ENCODE measurements at regions not wholly inside any gene's neighbourhood (a gene's known extent, or its start where the extent isn't known, plus 50 kb on each side); places are given as distances from the start of the nearest gene placed in this dataset.

DNA sequence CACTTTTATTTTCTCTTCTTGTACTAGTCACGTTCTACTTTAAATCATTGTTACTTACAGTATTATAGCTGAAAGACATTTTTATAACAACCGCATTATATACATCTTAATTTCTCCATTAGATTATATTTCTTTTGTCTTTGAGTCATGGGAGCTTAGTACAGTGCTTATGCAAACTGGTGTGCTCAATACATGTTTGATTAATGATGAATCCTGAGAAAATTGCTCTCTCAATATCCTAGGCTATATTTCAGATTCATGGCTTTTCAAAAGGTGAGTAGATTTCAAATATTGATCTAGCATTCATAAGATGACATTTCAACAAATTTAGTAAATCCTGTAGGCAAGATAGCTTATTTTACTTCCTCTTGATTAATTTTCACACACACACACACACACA is 102.2 kb upstream of the FST start:
- Histone ChIP-seq H3K4me2 (ENCODE audit: unreplicated experiment) (peak overlapping the region; percentile 89), H3K4me3 (no peak overlapping the region), H3K9me2 (ENCODE audit: insufficient read depth) (no peaks in the 10 kb centered on the region; the same call in 1 of the 2 replicates), H3K9me3 (ENCODE audit: low read depth) (no peaks in the 10 kb centered on the region), H3K9ac (no peak overlapping the region), H3K79me2 (ENCODE audit: insufficient read depth) (no peaks in the 10 kb centered on the region), H3F3A (ENCODE audit: insufficient read depth) (peaks cover 24% of the 10 kb centered on the region), H3K27ac (peak overlapping the region; percentile 60; the same call in 1 of the 2 replicates), H3K27me3 (replicated peaks; ENCODE audit: insufficient read depth) (no peaks in the 10 kb centered on the region), H4K20me1 (ENCODE audit: insufficient read depth) (no peaks in the 10 kb centered on the region), H3K4me1 (ENCODE audit: insufficient read depth) (peaks cover 27% of the 10 kb centered on the region), H2AFZ (no peak overlapping the region), H3K36me3 (ENCODE audit: low read depth) (no peaks in the 10 kb centered on the region)
- 91 to 93% methylated on average over 2 of the region's 2 CpGs for WGBS, 2 experiments (ENCODE audit: low coverage in 1 of 2, low lambda C conversion rate in 2 of 2, missing lambda C conversion rate in 2 of 2)
- in situ Hi-C loops (cut with MboI), result no loop called here
- no peak for TF ChIP-seq EZH2 (IDR thresholded peaks at IDR 0.05; ENCODE audit: insufficient read depth, poor library complexity, severe bottlenecking)
- no peak for DNase-seq

DNA sequence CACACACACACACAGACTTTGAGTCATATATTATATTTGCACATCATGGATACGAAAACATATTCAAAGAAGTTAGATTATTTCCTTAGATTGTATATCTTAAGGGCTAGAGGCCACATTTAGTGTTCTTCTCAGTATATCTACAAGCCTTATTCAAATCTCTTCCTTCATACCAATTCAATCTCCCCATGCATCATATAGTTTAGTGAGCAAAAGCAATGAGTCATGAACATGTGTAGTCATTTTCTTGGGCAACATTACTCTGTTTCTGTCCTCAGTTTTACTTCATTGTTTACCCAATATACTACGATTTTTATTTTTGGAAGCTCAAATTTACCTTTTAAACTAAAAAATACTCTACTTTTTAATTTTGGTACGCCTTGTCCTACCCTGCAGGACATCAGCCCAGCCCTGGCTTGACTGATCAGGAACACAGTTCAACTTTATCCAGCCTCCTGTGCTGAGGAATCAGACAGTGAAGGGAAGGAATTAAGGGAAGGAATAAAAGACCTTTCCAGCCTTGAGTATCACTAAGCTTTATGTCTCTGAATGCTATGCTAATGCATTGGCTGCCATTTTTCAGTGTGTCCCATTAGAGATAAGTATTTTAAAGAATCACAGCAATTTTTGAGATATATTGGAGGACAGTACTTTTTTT is 101.7 kb upstream of the FST start:
- peaks cover 22% of the 10 kb centered on the region for H3K4me1 ChIP-seq (ENCODE audit: insufficient read depth)
- H3K36me3 ChIP-seq (ENCODE audit: low read depth), result no peaks in the 10 kb centered on the region
- peak overlapping the region; percentile 60 for H3K27ac ChIP-seq
- 15% methylated on average over 3 of the region's 3 CpGs for WGBS, 2 experiments (ENCODE audit: low coverage in 1 of 2, low lambda C conversion rate in 2 of 2, missing lambda C conversion rate in 2 of 2)
- H3K4me2 ChIP-seq (ENCODE audit: unreplicated experiment), result peak overlapping the region; percentile 89
- in situ Hi-C loops (cut with MboI), result no loop called here
- peak overlapping the region; percentile 56 for H3K9ac ChIP-seq
- peaks cover 19% of the 10 kb centered on the region for H3F3A ChIP-seq (ENCODE audit: insufficient read depth)
- no peak for TF ChIP-seq EZH2phosphoT487 (IDR thresholded peaks at IDR 0.05; ENCODE audit: insufficient read depth, low read depth)
- TF ChIP-seq EZH2 (IDR thresholded peaks at IDR 0.05; ENCODE audit: insufficient read depth, poor library complexity, severe bottlenecking), result no peak
- H4K20me1 ChIP-seq (ENCODE audit: insufficient read depth), result no peaks in the 10 kb centered on the region
- H2AFZ ChIP-seq, result peak overlapping the region; percentile 57
- no peaks in the 10 kb centered on the region; the same call in 1 of the 2 replicates for H3K9me2 ChIP-seq (ENCODE audit: insufficient read depth)
- DNase-seq, result peak; percentile 88
- no peaks in the 10 kb centered on the region for H3K79me2 ChIP-seq (ENCODE audit: insufficient read depth)
- peak overlapping the region; percentile 46 for H3K4me3 ChIP-seq
- no peaks in the 10 kb centered on the region for H3K27me3 ChIP-seq (replicated peaks; ENCODE audit: insufficient read depth)
- no peaks in the 10 kb centered on the region for H3K9me3 ChIP-seq (ENCODE audit: low read depth)

DNA sequence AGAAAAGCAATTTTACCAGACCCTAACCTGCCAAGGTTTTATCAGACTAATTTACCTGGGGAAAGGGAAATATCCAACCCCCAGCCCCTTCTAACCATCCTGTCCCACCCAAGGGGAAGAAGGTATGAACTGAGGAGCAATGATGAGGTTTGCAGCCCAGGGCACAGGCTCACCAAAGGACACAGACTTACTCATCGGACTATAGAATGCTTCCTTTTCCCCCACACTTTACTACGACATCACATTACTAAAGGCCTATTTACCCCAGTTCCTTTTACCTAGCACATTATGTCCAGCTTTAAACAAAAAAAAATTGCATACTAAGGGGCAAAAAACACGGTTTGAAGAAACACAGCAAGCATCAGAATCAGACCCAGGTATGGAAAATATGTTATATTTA is 94.1 kb upstream of the FST start:
- Histone ChIP-seq H3F3A (ENCODE audit: insufficient read depth) (no peaks in the 10 kb centered on the region), H3K27ac (no peak overlapping the region), H3K79me2 (ENCODE audit: insufficient read depth) (no peaks in the 10 kb centered on the region), H3K4me1 (ENCODE audit: insufficient read depth) (no peaks in the 10 kb centered on the region), H3K9ac (no peak overlapping the region), H3K9me3 (ENCODE audit: low read depth) (peaks cover 4% of the 10 kb centered on the region), H3K36me3 (ENCODE audit: low read depth) (no peaks in the 10 kb centered on the region), H2AFZ (no peak overlapping the region), H3K4me3 (no peak overlapping the region), H3K27me3 (replicated peaks; ENCODE audit: insufficient read depth) (no peaks in the 10 kb centered on the region), H3K4me2 (ENCODE audit: unreplicated experiment) (no peak overlapping the region), H3K9me2 (ENCODE audit: insufficient read depth) (no peaks in the 10 kb centered on the region), H4K20me1 (ENCODE audit: insufficient read depth) (no peaks in the 10 kb centered on the region)
- in situ Hi-C loops (cut with MboI), result no loop called here
- TF ChIP-seq EZH2 (IDR thresholded peaks at IDR 0.05; ENCODE audit: insufficient read depth, poor library complexity, severe bottlenecking), result no peak
- TF ChIP-seq EZH2phosphoT487 (IDR thresholded peaks at IDR 0.05; ENCODE audit: insufficient read depth, low read depth), result no peak
- no peak for DNase-seq
- 89 to 90% methylated on average over 3 of the region's 3 CpGs for WGBS, 2 experiments (ENCODE audit: low coverage in 1 of 2, low lambda C conversion rate in 2 of 2, missing lambda C conversion rate in 2 of 2)

DNA sequence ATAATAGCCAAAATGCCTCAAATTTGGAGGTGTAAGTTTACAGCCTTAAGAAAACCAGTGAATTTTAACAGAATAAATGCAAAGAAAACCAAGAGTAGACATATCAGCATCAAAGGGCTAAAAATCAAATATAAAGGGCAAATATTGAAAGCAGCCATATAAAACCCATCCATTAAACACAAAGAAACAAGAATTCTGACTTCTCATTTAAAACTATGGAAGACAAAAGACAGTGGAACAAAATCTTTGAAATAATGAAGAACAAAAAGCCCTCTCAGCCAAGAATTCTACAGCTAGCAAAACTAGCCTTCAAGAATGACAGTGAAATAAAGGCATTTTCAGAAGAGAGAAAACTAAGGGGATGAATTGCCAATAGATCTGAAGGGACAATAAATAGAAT is 91.3 kb upstream of the FST start:
- no peaks in the 10 kb centered on the region for H3K36me3 ChIP-seq (ENCODE audit: low read depth)
- no peak for DNase-seq
- no peaks in the 10 kb centered on the region for H3K79me2 ChIP-seq (ENCODE audit: insufficient read depth)
- no peak overlapping the region for H3K9ac ChIP-seq
- no peaks in the 10 kb centered on the region for H3F3A ChIP-seq (ENCODE audit: insufficient read depth)
- no peaks in the 10 kb centered on the region for H3K27me3 ChIP-seq (replicated peaks; ENCODE audit: insufficient read depth)
- no peak overlapping the region for H3K27ac ChIP-seq
- H3K9me3 ChIP-seq (ENCODE audit: low read depth), result peaks cover 4% of the 10 kb centered on the region
- TF ChIP-seq EZH2 (IDR thresholded peaks at IDR 0.05; ENCODE audit: insufficient read depth, poor library complexity, severe bottlenecking) (no peak), EZH2phosphoT487 (IDR thresholded peaks at IDR 0.05; ENCODE audit: insufficient read depth, low read depth) (no peak)
- no peak overlapping the region for H3K4me3 ChIP-seq
- H2AFZ ChIP-seq, result no peak overlapping the region
- H4K20me1 ChIP-seq (ENCODE audit: insufficient read depth), result no peaks in the 10 kb centered on the region
- H3K4me2 ChIP-seq (ENCODE audit: unreplicated experiment), result no peak overlapping the region
- in situ Hi-C loops (cut with MboI), result no loop called here
- H3K9me2 ChIP-seq (ENCODE audit: insufficient read depth), result no peaks in the 10 kb centered on the region
- no peaks in the 10 kb centered on the region for H3K4me1 ChIP-seq (ENCODE audit: insufficient read depth)

DNA sequence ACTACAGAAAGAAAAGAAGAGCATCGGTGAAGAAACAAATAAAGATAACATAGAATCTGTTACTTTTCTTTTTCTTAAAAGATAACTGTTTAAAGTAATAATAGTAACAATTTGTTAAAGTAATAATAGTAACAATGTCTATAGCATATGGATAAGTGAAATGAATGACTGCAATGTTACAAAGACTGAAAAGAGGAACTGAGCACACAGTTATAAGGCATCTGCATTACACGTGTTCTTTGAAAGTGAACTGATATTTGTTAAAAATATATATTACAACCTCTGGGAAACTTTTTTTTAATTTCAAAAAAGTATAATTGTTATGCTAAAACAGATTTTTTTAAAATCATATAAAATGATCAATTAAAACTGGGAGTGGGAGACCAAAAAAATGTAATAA is 88.4 kb upstream of the FST start:
- in situ Hi-C loops (cut with MboI), result no loop called here
- no peak overlapping the region for H3K9ac ChIP-seq
- no peaks in the 10 kb centered on the region for H3K27me3 ChIP-seq (replicated peaks; ENCODE audit: insufficient read depth)
- 58 to 60% methylated on average over 2 of the region's 2 CpGs for WGBS, 2 experiments (ENCODE audit: low coverage in 1 of 2, low lambda C conversion rate in 2 of 2, missing lambda C conversion rate in 2 of 2)
- H3K9me3 ChIP-seq (ENCODE audit: low read depth), result peaks cover 4% of the 10 kb centered on the region
- TF ChIP-seq EZH2 (IDR thresholded peaks at IDR 0.05; ENCODE audit: insufficient read depth, poor library complexity, severe bottlenecking), result no peak
- no peak for TF ChIP-seq EZH2phosphoT487 (IDR thresholded peaks at IDR 0.05; ENCODE audit: insufficient read depth, low read depth)
- no peaks in the 10 kb centered on the region for H3K36me3 ChIP-seq (ENCODE audit: low read depth)
- H3K9me2 ChIP-seq (ENCODE audit: insufficient read depth), result no peaks in the 10 kb centered on the region
- H3K27ac ChIP-seq, result no peak overlapping the region
- no peak overlapping the region for H3K4me2 ChIP-seq (ENCODE audit: unreplicated experiment)
- H4K20me1 ChIP-seq (ENCODE audit: insufficient read depth), result no peaks in the 10 kb centered on the region
- no peaks in the 10 kb centered on the region for H3K79me2 ChIP-seq (ENCODE audit: insufficient read depth)
- no peak for DNase-seq
- no peaks in the 10 kb centered on the region for H3F3A ChIP-seq (ENCODE audit: insufficient read depth)
- H3K4me1 ChIP-seq (ENCODE audit: insufficient read depth), result no peaks in the 10 kb centered on the region
- H3K4me3 ChIP-seq, result no peak overlapping the region
- no peak overlapping the region for H2AFZ ChIP-seq

All from GM23248 (cell line).